Left forelimb (tissue), 1 donor: ENCODE measurements at regions not wholly inside any gene's neighbourhood (a gene's known extent, or its start where the extent isn't known, plus 50 kb on each side); places are given as distances from the start of the nearest gene placed in this dataset.

Experiments
- DNase-seq: peaks from one replicate; pipeline ENCODE4 v3.0.0-alpha.2; 2018; ENCODE audit warnings: low spot score

DNA sequence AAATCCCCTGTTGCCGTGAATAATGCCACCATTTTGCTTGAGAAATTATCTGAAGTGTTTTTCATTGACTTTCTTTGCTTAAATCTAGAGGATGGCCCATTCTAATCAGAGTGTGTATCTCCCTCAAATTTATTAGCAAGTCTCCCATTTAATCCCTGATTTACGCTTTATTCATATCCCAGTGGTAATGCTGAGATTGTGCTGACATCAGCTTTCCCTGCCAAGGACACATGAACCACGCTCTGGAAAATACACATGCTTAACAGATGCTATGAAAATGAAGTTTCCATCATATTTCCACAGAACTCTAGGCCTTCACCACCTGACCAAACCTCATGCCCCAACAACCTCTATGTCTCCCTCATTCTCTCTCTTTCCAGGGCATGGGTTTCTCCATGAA lies 545.4 kb downstream of the TUSC7 start:
- no peak for DNase-seq

DNA sequence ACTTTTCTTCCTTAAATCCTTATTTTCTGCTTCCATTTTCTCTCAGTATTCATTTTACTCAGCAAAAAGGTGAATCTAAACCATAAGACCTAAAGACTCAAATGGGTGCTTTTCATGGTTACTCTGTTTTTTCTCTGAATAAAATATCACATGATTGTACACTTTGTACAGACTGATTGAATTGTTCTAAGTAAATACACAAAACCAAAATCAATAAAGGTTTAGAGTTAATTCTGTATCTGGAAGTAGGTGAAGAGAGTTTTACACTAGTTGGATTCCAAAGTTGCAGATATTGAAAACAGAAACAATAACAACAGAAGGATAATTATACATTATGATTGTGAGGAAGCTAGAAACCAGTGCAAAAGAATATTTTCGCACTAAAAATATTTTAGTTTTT lies 546.2 kb downstream of the TUSC7 start:
- no peak for DNase-seq

DNA sequence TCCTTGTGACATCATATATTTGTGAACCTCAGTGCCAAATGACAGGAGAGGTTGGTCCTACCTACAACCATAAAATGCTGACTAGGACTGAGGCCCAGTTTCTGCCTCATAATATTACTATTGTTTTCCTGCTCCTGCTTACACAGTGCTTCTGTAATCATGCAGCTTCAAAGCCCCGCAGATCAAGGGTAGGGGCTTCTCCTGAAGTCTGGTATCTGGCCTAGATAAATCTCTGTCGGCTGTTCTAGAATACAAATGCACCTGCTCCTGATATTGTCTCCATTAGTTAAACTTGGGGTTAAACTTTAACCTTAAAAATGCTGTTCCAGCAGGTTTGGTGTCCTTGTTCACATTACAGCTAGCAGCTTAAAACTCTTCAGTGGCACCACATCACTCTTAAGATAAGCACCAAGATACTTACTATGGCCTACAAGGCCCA lies 552.4 kb downstream of the TUSC7 start:
- DNase-seq = no peak

DNA sequence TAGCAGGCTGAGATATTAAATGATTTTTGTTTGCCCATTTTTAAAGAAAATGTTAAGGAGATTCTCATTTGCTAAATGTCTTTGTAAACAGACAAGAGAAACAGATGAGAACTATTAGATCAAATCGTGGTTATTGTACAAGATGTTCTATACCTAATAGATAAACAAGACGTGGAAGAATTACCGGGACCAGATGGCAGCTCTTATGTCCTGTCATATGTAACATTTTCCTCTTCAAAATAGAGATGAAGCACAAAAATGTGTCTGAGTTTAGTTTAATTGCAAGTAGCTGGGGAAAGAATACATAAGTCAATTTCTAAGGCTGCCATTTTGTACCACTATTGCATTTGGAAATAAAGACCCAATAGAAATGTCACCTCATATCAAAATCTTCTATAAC lies 553.7 kb downstream of the TUSC7 start:
- no peak for DNase-seq

DNA sequence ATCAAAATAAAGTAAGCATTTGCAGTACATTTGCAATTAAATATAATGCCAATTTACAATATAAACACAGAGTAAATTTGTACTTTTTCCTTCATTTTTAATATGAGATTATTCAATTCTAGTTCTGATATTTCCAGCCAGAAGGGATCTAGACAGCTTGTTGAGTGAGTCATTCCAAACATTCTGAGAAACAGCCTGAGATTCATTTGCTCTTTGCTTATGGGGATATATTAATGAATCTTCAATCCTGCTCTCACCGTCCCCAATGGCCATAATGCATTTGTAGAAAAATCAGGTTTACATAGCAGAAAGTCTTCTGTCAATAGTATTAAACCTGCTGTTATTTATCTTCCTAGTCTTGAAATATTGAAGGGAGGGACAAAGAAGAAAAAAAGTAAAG lies 554.2 kb downstream of the TUSC7 start:
- no peak for DNase-seq

DNA sequence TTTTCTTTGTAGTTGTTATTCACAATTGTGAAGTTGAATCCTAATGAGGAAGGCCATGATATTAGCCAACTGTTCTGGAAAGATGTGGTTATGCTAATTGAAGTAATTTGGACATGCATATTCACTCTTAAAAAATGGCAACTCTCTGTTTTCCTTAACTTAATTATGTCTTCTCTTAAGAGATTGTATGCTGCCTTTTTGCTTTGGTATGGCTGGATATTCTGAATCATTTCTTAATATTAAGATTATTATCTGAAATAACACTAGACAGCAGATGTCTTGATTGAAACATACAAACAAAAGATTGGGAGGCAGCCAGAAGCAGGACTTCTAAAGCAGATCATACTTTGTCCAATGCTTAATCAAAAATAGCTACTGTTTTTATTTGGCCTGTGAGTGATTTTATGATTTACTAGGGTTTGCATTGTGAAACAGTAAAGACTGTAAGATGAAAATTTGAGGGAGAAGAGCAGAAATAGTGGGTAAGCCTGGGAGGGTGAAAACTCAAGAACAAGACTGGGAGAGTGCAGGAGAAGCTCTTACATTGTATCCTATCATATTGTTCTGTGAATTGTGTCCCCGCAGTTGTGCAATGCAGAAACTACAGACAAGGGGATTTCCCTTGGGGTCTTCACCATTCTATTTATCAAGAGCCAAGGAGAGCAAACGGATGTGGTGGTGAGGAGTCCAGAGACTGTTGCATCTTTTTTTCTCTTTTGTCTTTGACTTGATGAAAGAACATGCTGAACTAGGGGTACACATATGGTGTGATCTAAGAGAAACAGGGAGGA lies 554.8 kb downstream of the TUSC7 start:
- DNase-seq = no peak

DNA sequence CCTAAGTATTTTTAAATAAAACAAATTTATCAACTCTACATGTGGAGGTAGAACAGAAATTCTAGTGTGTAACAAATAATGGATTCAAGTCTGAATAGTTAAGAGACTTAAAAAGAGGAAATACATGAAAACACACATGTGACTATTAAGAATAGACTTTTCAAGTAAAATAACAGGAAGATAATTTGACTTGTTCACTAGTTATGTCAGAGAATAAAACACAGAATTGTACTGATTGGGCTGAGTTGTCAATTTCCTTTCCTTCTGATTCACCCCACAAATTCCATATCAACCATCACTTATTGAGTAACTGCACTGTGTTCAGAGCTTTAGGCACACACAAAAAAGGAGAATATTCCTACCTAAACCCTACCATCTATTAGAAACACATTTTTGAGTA lies 557.2 kb downstream of the TUSC7 start:
- DNase-seq = no peak

DNA sequence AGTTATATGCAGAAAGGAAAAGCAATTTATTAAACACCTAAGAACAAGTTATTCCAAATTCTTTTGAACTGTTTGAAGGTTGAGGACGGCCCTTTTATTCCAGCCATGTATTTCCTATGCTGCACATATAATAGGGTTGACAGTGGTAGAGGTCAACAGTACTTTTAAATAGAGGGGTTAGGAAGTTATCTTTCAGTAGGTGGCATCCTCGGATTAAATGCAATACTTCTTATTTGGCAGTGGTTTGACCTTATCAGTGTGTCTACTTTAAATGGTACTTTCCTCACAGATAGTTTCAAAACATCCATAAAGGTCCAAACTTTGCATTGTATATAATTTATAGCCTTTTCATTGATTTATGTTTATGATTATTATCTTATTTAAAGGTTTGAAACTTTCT lies 558.7 kb downstream of the TUSC7 start:
- DNase-seq = no peak

DNA sequence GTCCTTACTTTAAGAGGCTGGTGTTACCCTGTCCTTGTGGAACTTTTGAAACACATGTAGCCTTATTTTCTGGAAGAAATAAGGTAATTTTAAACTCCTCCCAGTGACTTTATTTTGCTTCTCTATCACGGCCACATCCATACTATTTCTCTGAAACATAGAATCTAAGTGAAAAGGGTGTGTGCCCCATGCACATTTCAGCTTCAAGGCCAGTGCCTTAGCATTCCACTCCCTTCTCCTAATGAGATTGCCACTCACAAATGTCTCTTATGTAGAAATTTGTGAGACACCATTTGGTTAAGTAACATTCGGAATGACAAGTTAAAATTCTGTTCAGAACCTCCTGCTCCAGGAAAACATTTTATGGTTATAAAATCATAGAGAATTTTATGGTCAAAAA lies 562.7 kb downstream of the TUSC7 start:
- DNase-seq = no peak

DNA sequence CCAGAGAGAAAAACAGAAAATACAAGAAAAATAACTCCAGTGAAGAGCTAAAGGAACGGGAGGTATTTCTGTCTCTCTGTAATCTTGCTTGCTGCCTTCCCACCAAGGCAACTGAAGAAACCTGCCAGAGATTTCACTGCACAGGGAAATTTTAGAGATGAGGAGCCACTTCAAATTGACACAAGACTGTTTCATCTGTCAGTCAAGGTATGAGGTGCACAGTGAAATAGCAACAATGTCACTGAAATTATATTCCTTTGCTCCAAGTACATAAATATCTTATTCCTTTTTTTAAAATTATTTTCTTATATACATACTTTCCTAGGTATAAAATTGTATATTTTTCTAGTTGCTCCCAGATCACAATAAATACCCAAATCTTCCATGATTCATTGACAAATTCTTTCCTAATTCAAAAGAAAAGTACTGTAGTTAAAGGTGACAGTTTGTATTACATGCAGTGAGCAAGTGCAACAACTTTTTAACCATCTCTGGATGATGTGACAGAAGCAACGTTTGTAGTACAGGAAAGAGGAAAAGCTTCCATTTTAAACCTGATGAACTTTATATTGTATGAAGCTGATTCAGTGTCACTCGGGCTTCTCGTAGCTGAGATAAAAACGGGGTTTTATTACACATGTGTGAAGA lies 563.4 kb downstream of the TUSC7 start:
- DNase-seq = no peak

DNA sequence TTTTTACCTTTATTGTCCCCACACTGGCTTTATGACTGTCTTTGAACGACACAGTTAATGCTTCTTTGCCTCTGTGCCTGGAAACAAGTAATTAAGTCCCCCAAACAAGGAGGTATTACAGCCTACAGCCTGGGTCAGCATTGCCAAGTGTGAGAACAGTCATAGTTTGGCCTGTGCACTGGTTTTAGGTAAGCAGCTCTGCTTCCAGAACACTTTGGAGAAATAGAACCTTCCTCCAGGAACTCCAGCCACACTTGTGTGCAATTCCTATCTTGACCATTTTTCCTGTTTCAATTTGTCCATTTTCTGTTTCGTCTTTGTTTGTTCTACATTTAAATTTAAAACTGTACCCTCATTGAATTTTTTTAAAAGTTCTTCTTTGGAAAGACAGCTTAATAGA lies 568.2 kb downstream of the TUSC7 start:
- no peak for DNase-seq

DNA sequence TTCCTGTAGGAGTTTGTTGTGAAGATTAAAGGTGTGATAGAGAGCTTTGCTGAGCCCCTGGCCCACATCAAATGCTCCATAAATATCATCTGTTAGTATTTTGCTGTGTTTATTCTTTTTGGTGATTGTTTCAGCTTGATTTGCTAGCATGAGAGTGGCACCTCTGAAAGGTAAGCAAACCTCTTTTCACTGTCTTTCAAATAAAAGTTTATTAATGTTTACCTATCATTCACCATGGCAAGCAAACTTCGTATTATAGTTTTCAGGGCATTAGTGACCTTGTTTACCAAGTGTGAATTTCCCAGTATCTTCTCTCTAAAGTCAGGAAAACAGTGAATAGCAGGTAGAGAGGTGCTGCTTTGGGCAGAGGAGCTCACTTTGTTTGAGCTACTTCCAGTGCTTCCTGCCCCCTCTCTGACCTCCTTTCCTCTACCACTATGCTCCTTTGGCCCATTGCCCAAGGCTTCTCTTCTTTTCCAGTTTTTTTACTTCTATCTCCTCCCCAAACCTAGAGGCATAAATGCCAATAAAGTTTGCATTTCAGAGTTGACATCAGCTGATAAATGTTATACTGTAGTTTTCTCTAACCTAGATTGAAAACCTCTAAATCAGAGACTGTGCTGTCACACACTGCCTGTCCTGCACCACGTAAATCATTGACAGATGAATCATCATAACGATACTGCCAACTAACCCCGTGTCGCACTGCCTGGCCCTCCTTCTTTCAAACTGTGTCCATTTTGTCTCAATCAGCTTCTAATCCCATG lies 569.0 kb downstream of the TUSC7 start:
- DNase-seq = no peak

DNA sequence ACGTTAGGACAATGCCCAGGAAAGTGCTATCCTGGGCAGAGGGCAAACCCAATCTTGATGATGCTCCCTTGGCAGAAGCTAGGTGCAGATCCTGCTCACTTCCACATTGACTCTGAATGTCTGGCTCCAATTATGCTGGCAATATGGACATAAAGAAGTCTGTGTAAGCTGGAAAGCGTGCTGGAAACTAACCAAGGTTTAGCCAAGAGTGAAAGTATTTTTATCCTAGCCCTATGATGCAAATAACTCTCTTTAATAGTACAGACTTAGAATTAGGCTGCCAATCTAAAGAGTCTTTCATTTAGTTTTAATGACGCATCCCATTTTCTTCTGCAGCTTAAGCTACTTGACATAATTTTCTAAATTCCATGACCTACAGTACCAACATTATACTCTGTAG lies 571.8 kb downstream of the TUSC7 start:
- DNase-seq = no peak

DNA sequence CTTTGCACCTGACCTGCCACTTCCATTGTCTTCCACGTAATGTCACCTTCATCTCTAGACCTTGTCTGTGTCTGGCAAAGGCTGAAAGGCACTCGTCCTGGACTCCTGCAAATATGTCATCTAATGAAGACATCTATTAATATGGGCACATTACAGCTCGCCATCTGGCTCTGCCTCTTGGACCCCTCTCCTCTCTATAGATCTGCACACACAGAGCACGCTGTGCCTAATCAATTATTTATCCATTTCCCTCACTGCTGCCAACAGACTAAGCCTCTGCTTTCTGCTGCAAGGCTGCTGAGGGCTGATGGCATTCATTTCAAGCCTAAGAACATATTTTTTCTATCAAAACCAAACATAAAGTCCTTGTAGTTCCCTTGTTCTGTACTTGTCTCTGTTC lies 573.0 kb downstream of the TUSC7 start:
- no peak for DNase-seq

DNA sequence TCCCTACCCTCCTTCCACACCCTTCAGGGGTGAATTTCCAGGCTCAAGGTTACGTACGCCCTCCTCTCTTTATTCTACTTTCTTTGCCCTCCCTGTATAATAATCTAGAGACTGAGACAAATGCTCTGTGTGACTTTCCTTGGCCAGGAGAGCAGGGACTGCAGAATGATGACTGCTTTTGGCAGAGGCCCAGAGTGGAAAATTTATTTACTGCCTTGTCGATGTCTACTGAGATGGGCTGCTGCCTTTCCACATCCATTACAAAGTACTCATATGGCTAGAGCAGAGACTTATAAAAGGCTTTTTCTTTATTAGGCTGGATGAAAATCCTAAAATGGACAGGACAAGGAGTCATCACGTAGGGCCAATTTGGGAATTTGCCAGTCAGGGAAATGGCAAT lies 576.2 kb downstream of the TUSC7 start:
- no peak for DNase-seq

DNA sequence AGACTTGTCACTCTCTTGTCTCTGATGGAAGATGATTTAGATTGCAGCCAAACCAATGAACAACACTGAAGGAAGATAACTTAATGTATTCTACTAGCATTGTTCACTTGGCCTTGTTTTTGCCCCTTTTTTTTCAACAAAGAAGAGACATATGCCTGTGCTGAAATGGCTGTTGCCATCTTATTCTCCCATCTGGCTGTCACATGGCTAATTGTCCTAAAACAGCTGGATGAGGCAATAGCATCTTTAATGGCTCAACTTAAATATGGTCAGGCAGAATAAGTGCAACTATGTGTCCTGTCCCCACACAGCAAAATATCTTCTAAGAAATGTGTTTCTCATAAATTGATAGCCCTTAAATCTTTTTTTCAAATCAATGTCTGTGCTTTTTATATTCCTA lies 576.9 kb downstream of the TUSC7 start:
- no peak for DNase-seq

DNA sequence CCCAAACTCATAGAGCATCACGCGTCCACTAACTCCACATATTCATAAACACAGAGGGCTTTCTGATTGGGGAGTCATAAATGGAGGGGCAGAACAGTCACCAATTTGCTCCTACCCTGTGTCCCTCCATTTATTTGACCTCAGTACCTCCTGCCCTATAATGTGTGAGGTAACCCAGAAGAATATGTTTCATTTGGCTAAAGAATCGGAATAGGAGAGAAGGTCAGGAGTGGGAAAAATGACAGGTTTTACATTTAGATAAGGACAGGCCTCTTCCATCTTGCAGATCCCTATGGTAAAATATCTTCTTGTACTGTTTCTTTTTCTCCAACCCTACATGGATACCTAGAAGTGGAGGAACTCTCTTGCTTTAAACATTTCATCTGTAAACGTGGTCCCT lies 578.0 kb downstream of the TUSC7 start:
- no peak for DNase-seq

DNA sequence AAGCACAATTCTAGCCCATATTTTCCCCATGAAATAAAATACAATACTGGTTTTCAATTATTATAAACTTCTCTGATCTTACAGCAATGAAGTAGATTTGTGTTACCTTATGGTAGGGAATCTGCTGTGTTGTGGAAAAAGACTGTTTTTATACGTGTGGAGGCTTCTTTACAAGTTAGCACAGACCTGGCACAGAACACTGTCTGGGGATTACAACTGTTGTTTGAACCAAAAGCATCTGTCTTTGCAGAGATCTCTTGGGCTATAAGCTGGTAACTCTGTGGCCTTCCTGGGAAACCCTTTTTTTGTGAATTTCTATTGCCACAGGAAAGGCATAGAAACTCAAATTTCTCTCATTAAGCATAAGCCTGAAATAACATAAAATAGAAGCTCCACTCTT lies 581.9 kb downstream of the TUSC7 start:
- no peak for DNase-seq

DNA sequence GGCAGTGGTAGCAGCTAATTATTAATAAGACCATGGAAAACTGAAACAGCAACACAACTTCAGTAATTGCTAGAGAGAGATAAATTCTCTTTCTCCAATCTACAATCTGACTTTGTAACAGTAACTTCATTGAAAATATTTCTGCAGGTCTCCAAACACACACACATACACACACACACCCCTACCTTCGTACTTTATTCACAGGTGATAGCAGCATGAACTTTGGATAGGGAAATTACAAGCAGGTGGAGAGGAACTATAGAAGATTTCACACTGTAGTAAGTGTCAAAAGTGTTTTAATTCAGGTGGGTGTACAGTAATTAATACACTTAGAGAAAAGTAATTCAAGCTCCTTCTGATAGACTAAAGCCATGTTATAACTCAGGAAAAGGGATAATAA lies 587.5 kb downstream of the TUSC7 start:
- DNase-seq = no peak

DNA sequence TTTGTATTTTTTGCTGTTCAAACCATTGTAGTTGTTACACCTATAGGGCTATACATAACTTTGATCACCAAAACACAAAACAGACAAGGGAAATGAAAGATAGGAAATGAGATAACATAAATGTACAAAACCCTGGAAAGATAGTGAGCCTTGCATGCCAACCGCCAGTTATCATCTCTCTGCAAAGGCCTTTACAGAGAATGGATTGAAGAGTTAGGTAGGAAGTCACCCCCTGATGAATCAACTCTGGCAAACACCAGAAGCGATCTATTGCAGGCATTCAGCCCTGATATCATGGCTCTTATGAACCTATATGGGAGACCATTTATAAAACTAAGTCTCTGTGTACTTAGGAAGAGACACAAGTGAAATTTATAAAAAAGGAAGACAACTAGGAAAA lies 588.0 kb downstream of the TUSC7 start:
- DNase-seq = no peak

DNA sequence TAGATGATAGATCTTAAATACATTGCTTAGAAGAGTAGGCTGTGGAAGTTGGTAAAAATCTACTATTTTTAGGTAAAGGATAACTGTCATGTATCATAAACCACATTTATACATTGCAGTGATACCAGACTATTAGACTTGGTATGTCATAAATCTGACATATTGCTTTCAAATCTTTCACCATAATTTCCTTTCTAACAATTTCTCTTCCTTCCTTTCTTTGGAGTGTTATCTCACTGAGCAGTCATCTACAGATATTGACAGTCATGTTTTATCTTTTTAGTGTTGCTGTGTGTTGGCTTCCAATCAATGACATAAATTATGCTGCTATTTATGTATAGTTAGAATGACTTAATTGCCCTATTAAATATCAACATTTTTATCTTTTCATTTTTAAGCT lies 588.7 kb downstream of the TUSC7 start:
- no peak for DNase-seq

DNA sequence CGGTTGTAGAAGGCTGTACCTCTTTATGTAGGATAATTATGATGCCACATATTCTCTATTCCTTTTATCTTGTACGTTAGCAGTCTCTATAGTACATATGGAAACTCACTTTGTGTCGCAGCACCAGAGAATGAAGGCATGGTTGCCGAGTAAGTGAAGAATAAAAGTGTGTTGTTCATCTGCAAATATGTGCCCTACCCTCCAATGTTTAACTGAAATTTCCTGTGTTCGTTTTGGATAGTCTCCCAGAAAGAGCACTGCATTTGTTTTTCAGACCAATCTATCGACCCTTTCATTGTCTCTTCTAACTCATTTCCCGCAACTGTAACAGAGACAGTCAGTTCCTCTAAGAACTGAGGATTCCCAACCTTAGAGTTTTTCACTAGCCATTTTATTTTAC lies 592.8 kb downstream of the TUSC7 start:
- DNase-seq = no peak

DNA sequence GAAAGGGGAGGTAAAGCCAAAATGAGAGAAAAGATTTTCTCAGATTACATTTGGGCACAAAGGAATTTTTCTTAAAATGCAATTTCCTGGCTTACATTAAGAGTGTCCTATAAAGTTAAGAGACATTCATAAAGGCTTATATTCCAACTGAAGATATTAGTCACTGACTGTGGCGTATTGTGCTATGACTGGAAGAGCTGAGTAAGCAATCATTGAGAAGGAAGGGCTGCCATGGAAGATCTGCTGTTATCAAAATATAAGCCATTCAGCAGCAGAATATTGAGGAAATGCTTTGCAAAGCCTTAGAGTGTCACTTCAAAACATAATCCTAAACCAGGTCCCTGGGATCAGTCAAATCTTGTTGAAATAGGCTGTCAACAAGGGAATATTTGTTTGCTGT lies 593.9 kb downstream of the TUSC7 start:
- no peak for DNase-seq
